Mononuclear cell (primary cell): ENCODE measurements at regions not wholly inside any gene's neighbourhood (a gene's known extent, or its start where the extent isn't known, plus 50 kb on each side); places are given as distances from the start of the nearest gene placed in this dataset.

ENCODE experiments used
- H3K27me3 ChIP-seq: 2 replicates; pipeline ENCODE4 v1.6.0; 2011; ENCODE audit warnings: low read length, control low read depth; ENCODE audit not compliant: insufficient read depth
- H3K4me1 ChIP-seq: 2 replicates; pipeline ENCODE4 v1.5.1; 2011; ENCODE audit warnings: mild to moderate bottlenecking, low read length, control low read depth; ENCODE audit not compliant: insufficient read depth
- H3K4me3 ChIP-seq: 2 replicates; pipeline ENCODE4 v1.5.1; 2011; ENCODE audit warnings: mild to moderate bottlenecking, low read length, moderate library complexity
- H3K9me3 ChIP-seq: 2 replicates; pipeline ENCODE4 v1.5.1; 2011; ENCODE audit warnings: low read depth, mild to moderate bottlenecking, control low read depth, low read length

- H3K9me3 ChIP-seq: no peaks in the 10 kb centered on the region
- H3K4me1 ChIP-seq: no peaks in the 10 kb centered on the region
- H3K27me3 ChIP-seq: no peaks in the 10 kb centered on the region
- no peak overlapping the region for H3K4me3 ChIP-seq
These were observed 820.6 kb upstream of the PIK3C3 start for GRCh38 chr18:41134426-41134825.

GRCh38 chr18:41131050-41131449, 824.0 kb upstream of the PIK3C3 start:
- Histone ChIP-seq H3K27me3 (no peaks in the 10 kb centered on the region), H3K9me3 (no peaks in the 10 kb centered on the region), H3K4me1 (no peaks in the 10 kb centered on the region)

GRCh38 chr18:41128545-41128944, 826.5 kb upstream of the PIK3C3 start:
- H3K4me1 ChIP-seq: no peaks in the 10 kb centered on the region
- no peaks in the 10 kb centered on the region for H3K9me3 ChIP-seq
- H3K27me3 ChIP-seq: no peaks in the 10 kb centered on the region
- no peak overlapping the region for H3K4me3 ChIP-seq

More at GRCh38 chr18:41131050-41131449, 824.0 kb upstream of the PIK3C3 start:
- no peak overlapping the region for H3K4me3 ChIP-seq

GRCh38 chr18:41128126-41128525, 826.9 kb upstream of the PIK3C3 start:
- no peaks in the 10 kb centered on the region for H3K4me1 ChIP-seq
- H3K9me3 ChIP-seq: no peaks in the 10 kb centered on the region
- H3K27me3 ChIP-seq: no peaks in the 10 kb centered on the region
- no peak overlapping the region for H3K4me3 ChIP-seq

GRCh38 chr18:41126541-41127235, 828.3 kb upstream of the PIK3C3 start:
- no peak overlapping the region for H3K4me3 ChIP-seq
- no peaks in the 10 kb centered on the region for H3K9me3 ChIP-seq
- H3K4me1 ChIP-seq: no peaks in the 10 kb centered on the region
- no peaks in the 10 kb centered on the region for H3K27me3 ChIP-seq

- no peaks in the 10 kb centered on the region for H3K9me3 ChIP-seq
These were observed 833.8 kb upstream of the PIK3C3 start for GRCh38 chr18:41121116-41121826.

GRCh38 chr18:41119031-41119430, 836.0 kb upstream of the PIK3C3 start:
- Histone ChIP-seq H3K27me3 (no peaks in the 10 kb centered on the region), H3K9me3 (no peaks in the 10 kb centered on the region), H3K4me1 (no peaks in the 10 kb centered on the region), H3K4me3 (no peak overlapping the region)

More at GRCh38 chr18:41121116-41121826, 833.8 kb upstream of the PIK3C3 start:
- Histone ChIP-seq H3K27me3 (no peaks in the 10 kb centered on the region), H3K4me3 (no peak overlapping the region), H3K4me1 (no peaks in the 10 kb centered on the region)

GRCh38 chr18:41113885-41114482, 841.0 kb upstream of the PIK3C3 start:
- H3K4me1 ChIP-seq: no peaks in the 10 kb centered on the region
- no peak overlapping the region for H3K4me3 ChIP-seq

GRCh38 chr18:41099451-41099850, 855.6 kb upstream of the PIK3C3 start:
- Histone ChIP-seq H3K27me3 (no peaks in the 10 kb centered on the region), H3K9me3 (peaks cover 12% of the 10 kb centered on the region), H3K4me3 (no peak overlapping the region), H3K4me1 (no peaks in the 10 kb centered on the region)

More at GRCh38 chr18:41113885-41114482, 841.0 kb upstream of the PIK3C3 start:
- Histone ChIP-seq H3K27me3 (no peaks in the 10 kb centered on the region), H3K9me3 (no peaks in the 10 kb centered on the region)

- H3K4me1 ChIP-seq: no peaks in the 10 kb centered on the region
- H3K4me3 ChIP-seq: no peak overlapping the region
- H3K9me3 ChIP-seq: no peaks in the 10 kb centered on the region
- H3K27me3 ChIP-seq: no peaks in the 10 kb centered on the region
These were observed 858.5 kb upstream of the PIK3C3 start for GRCh38 chr18:41096504-41096903.

GRCh38 chr18:41077076-41077475, 878.0 kb upstream of the PIK3C3 start:
- no peaks in the 10 kb centered on the region for H3K9me3 ChIP-seq
- H3K4me1 ChIP-seq: no peaks in the 10 kb centered on the region
- no peak overlapping the region for H3K4me3 ChIP-seq
- no peaks in the 10 kb centered on the region for H3K27me3 ChIP-seq

GRCh38 chr18:41075212-41075611, 879.8 kb upstream of the PIK3C3 start:
- Histone ChIP-seq H3K9me3 (no peaks in the 10 kb centered on the region), H3K27me3 (no peaks in the 10 kb centered on the region), H3K4me3 (no peak overlapping the region), H3K4me1 (no peaks in the 10 kb centered on the region)

- Histone ChIP-seq H3K4me1 (no peaks in the 10 kb centered on the region), H3K9me3 (no peaks in the 10 kb centered on the region), H3K27me3 (no peaks in the 10 kb centered on the region), H3K4me3 (no peak overlapping the region)
These were observed 881.6 kb upstream of the PIK3C3 start for GRCh38 chr18:41073372-41073954.

- Histone ChIP-seq H3K4me3 (no peak overlapping the region), H3K27me3 (no peaks in the 10 kb centered on the region), H3K9me3 (no peaks in the 10 kb centered on the region), H3K4me1 (no peaks in the 10 kb centered on the region)
These were observed 882.1 kb upstream of the PIK3C3 start for GRCh38 chr18:41072946-41073345.

GRCh38 chr18:41071826-41072225, 883.2 kb upstream of the PIK3C3 start:
- Histone ChIP-seq H3K9me3 (no peaks in the 10 kb centered on the region), H3K27me3 (no peaks in the 10 kb centered on the region), H3K4me3 (no peak overlapping the region), H3K4me1 (no peaks in the 10 kb centered on the region)
